ENCODE measurements at regions not wholly inside any gene's neighbourhood (a gene's known extent, or its start where the extent isn't known, plus 50 kb on each side); places are given as distances from the start of the nearest gene placed in this dataset.

DNA sequence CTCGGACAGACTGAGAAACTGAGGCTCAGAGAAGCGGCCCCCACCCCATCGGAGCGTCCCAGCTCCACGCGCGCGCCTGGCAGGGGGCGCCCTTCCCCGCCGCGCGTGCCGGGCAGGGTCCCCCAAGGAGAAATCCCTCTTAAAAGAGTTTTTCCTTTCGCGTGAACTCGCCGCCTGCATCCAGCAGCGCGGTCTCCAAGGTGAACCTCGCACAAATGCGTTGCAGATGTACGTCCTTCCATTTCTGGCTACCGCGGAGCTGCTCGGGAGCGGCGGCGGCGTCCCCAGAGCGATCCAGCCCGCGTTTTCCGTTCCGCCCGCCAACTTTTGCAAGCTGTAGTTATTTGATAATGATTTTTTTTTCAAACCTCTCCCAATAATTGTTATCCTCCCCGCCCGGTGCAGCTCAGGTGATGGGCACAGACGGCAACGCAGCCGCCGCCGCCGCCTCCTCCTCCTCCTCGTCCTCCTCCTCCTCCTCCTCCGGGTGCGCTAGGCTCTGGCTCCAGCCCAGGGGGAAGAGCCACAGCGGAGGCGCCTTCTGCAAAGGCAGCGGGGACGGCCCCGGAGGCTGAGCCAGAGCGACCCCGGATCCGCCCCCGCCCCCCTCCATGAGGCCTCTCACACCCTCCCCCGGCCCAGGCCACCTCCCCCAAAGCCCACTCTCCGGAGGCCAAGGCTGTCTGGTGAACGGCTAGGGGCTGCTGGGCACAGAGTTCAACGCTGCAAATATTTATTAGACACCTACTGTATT, 74.0 kb upstream of the CUX1 start:
- H3K4me1 ChIP-seq (ENCODE audit: control insufficient read depth, insufficient read depth, low read length), result peaks cover 68% of the 10 kb centered on the region
- DNase-seq (ENCODE audit: low read depth, low spot score), result no peak
- no TSS peak for BruUV-seq (replicated peaks)
- ChIA-PET SMC1A (ENCODE audit: uncharacterized antibody, unreplicated experiment) (interaction anchor here (0.9 to 4.1 kb wide), 10 partner anchors 9 to 496 kb away, joined by 3 to 21 read pairs (median 6); no protein-coding TSS in a partner anchor), CTCF (interaction anchor here (0.9 to 3.2 kb wide), 17 partner anchors 9 to 493 kb away, joined by 3 to 22 read pairs (median 5); no protein-coding TSS in a partner anchor), POLR2A (interaction anchor here (0.5 to 1.9 kb wide), 4 partner anchors 7 to 547 kb away, joined by 3 to 8 read pairs (median 6); no protein-coding TSS in a partner anchor), RAD21 (ENCODE audit: unreplicated experiment) (interaction anchor here (0.6 to 3.0 kb wide), 11 partner anchors 10 to 497 kb away, joined by 3 to 22 read pairs (median 4); partner anchors contain the start of gene CUX1)
- H3K4me3 ChIP-seq, result peak overlapping the region; percentile 79
- in situ Hi-C loops (cut with MboI), result no loop called here
- peak overlapping the region; percentile 57 for H3K9ac ChIP-seq (ENCODE audit: control insufficient read depth, insufficient read depth, low read length)
- H3K36me3 ChIP-seq (ENCODE audit: control insufficient read depth in 2 of 2, insufficient read depth in 2 of 2, low read length in 1 of 2), result no peaks in the 10 kb centered on the region
- FAIRE-seq, result peak; percentile 64
- ATAC-seq, result peak; percentile 57
- WGBS (ENCODE audit: insufficient coverage, insufficient replicate concordance, low lambda C conversion rate, missing lambda C conversion rate), result under 1% methylated on average over 54 of the region's 60 CpGs
- no peaks in the 10 kb centered on the region for H3K79me2 ChIP-seq (ENCODE audit: control insufficient read depth, insufficient read depth, low read length)
- peak overlapping the region; percentile 76 for H3K27ac ChIP-seq (ENCODE audit: control insufficient read depth, insufficient read depth)
- no peaks in the 10 kb centered on the region for H4K20me1 ChIP-seq (ENCODE audit: control insufficient read depth, insufficient read depth)
- H2AFZ ChIP-seq (ENCODE audit: control insufficient read depth, low read depth, low read length), result peak overlapping the region; percentile 78
- H3K27me3 ChIP-seq (replicated peaks in 1 of 2; ENCODE audit: control insufficient read depth in 2 of 2, insufficient read depth in 2 of 2, low read length in 1 of 2), result no peaks in the 10 kb centered on the region
- H3K9me3 ChIP-seq (replicated peaks; ENCODE audit: control insufficient read depth, insufficient read depth, low read length), result no peaks in the 10 kb centered on the region
- intact Hi-C loops (cut with micrococcal nuclease; ENCODE audit: unreplicated experiment), result loop anchor here (1.0 to 10.0 kb wide), 3 partner anchors 72 to 211 kb away; no protein-coding TSS in a partner anchor
- peak overlapping the region; percentile 81 for H3K4me2 ChIP-seq (ENCODE audit: control insufficient read depth, insufficient read depth)
- TF ChIP-seq RUNX3 (IDR thresholded peaks at IDR 0.05; ENCODE audit: low read length) (peak; percentile 50), SMC3 (IDR thresholded peaks at IDR 0.05; ENCODE audit: borderline replicate concordance, low read length) (peak; percentile 17; the same call in 1 of the 2 replicates), SMAD5 (IDR thresholded peaks at IDR 0.05; ENCODE audit: low read depth) (no peak), CHD1 (IDR thresholded peaks at IDR 0.05; ENCODE audit: low read depth, low read length) (no peak), MLLT1 (IDR thresholded peaks at IDR 0.05) (no peak), KLF5 (IDR thresholded peaks at IDR 0.05; ENCODE audit: partially characterized antibody) (peak; percentile 51), BHLHE40 (IDR thresholded peaks at IDR 0.05; ENCODE audit: borderline replicate concordance in 1 of 2, low read depth in 2 of 2, low read length in 1 of 2) (peak in 1 of 2 experiments; percentile 75; a peak in 2 of 4 replicates), RELB (IDR thresholded peaks at IDR 0.05; ENCODE audit: low read depth) (peak; percentile 70), TCF12 (IDR thresholded peaks at IDR 0.05; ENCODE audit: low read depth, low read length) (no peak), BCL11A (IDR thresholded peaks at IDR 0.05; ENCODE audit: low read depth, low read length) (no peak), STAT3 (IDR thresholded peaks at IDR 0.05; ENCODE audit: low read depth, low read length) (no peak)
- TF ChIP-seq, protein P1, sequence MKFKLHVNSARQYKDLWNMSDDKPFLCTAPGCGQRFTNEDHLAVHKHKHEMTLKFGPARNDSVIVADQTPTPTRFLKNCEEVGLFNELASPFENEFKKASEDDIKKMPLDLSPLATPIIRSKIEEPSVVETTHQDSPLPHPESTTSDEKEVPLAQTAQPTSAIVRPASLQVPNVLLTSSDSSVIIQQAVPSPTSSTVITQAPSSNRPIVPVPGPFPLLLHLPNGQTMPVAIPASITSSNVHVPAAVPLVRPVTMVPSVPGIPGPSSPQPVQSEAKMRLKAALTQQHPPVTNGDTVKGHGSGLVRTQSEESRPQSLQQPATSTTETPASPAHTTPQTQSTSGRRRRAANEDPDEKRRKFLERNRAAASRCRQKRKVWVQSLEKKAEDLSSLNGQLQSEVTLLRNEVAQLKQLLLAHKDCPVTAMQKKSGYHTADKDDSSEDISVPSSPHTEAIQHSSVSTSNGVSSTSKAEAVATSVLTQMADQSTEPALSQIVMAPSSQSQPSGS (IDR thresholded peaks at IDR 0.05; ENCODE audit: low read length), result no peak
- TF ChIP-seq, protein P2, sequence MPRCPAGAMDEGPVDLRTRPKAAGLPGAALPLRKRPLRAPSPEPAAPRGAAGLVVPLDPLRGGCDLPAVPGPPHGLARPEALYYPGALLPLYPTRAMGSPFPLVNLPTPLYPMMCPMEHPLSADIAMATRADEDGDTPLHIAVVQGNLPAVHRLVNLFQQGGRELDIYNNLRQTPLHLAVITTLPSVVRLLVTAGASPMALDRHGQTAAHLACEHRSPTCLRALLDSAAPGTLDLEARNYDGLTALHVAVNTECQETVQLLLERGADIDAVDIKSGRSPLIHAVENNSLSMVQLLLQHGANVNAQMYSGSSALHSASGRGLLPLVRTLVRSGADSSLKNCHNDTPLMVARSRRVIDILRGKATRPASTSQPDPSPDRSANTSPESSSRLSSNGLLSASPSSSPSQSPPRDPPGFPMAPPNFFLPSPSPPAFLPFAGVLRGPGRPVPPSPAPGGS (IDR thresholded peaks at IDR 0.05; ENCODE audit: borderline replicate concordance, insufficient read depth, low read depth, low read length, poor library complexity, severe bottlenecking), result no peak
- TF ChIP-seq, protein P3, sequence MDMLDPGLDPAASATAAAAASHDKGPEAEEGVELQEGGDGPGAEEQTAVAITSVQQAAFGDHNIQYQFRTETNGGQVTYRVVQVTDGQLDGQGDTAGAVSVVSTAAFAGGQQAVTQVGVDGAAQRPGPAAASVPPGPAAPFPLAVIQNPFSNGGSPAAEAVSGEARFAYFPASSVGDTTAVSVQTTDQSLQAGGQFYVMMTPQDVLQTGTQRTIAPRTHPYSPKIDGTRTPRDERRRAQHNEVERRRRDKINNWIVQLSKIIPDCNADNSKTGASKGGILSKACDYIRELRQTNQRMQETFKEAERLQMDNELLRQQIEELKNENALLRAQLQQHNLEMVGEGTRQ (IDR thresholded peaks at IDR 0.05; ENCODE audit: borderline replicate concordance, low read depth, low read length), result no peak
